Mammary epithelial cell (primary cell): ENCODE measurements at regions not wholly inside any gene's neighbourhood (a gene's known extent, or its start where the extent isn't known, plus 50 kb on each side); places are given as distances from the start of the nearest gene placed in this dataset.

Experiments
- CTCF ChIP-seq, 2 donors: IDR thresholded peaks in 1 of 2; conservative IDR thresholded peaks in 1 of 2; 2 replicates each; pipeline ENCODE4 v1.5.1; 2011 to 2012; ENCODE audit warnings: inconsistent platforms in 2 of 2, low read length in 2 of 2, mild to moderate bottlenecking in 2 of 2, control low read depth in 1 of 2, low read depth in 1 of 2; ENCODE audit not compliant: insufficient read depth in 1 of 2; ENCODE audit errors: extremely low read depth in 1 of 2
- EZH2 ChIP-seq: IDR thresholded peaks from 2 replicates; pipeline ENCODE4 v1.6.1; 2012; ENCODE audit warnings: low read length, inconsistent platforms, borderline replicate concordance

DNA sequence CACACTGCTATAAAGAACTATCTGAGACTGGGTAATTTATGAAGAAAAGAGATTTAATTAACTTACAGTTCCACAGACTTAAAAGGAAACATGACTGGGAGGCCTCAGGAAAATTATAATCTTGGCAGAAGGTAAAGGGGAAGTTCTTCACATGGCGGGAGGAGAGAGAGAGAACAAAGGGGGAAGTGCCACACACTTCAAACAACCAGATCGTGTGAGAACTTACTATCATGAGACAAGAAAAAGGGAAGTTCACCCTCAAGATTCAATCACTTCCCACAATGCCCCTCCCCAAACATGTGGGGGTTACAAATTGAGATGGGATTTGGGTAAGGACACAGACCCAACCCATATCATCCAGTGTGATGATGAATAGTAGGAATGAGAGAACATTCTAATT lies 366.5 kb downstream of the LRFN5 start:
- TF ChIP-seq CTCF (conservative IDR thresholded peaks at IDR 0.05 in 1 of 2, IDR thresholded peaks at IDR 0.05 in 1 of 2; ENCODE audit: extremely low read depth in 1 of 2, insufficient read depth in 1 of 2, low read depth in 1 of 2, low read length in 2 of 2): no peak
- TF ChIP-seq EZH2: no peak
